GM18519 (cell line): ENCODE measurements at regions not wholly inside any gene's neighbourhood (a gene's known extent, or its start where the extent isn't known, plus 50 kb on each side); places are given as distances from the start of the nearest gene placed in this dataset.

Experiments used
- ATAC-seq: cut with Tn5 transposase; IDR thresholded peaks from one replicate; pipeline ENCODE4 v1.9.1; 2021; ENCODE audit warnings: mild to moderate bottlenecking, moderate library complexity; ENCODE audit not compliant: unreplicated experiment, low FRiP score

GRCh38 chr21:19874521-19874920 is 1123.7 kb upstream of the NCAM2 start:
- ATAC-seq: no peak

DNA sequence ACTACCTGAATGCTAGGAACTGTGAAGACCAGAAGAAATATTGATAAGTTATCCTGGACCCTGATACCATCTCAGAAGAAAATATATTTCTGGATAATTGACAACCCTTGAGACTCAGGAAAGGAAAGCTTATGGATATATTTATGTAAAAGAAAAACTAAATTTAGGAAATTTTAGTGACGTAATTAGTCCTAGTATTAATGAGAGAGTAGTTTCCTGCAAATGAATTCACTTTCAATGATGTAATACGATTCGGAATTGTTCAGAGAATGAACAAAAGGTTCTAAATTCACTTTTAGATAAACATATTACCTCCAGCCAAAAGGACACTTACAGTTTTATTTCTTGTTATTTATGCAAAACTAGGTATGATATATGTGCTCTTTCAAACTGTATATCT is 1120.1 kb upstream of the NCAM2 start:
- no peak for ATAC-seq

- ATAC-seq: no peak
These were observed 1098.6 kb upstream of the NCAM2 start for GRCh38 chr21:19899645-19900044.

DNA sequence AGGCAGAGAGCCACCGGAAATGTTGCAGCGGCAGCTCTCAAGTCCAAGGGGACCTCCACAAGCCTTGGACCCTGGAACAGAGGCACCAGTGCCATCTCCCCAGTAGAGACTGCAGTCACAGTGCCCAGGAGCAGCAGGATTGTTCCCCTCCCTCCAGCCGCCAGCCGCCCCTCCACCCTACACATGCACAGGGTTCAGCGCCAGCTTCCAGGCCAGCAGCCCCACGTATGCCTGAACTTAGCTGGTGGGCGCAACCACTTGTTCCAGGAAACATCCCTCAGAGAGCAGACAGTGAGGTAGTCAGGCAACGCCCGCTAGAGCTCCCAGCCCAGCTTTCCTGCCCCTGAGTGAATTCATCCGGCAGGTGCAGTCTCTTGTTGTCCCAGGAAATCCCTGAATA is 1098.1 kb upstream of the NCAM2 start:
- ATAC-seq: no peak

DNA sequence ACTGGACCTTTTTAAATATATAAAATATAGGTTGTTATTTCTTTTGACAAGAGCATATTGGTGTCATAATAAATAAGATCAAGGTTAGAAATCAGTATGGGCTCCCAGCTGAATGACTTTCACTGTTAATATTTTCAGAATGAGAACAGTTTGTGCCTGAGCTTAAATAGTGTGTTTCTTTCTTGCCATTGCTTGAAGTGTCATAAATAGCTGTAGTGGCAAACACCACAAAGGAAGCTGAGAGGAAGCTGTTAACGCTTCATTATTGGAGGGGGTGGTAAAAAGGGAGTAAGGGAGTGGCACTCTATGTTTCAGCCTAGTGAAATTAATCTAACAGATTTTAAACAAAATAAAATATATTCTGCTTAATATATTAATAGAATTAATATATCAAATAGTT is 1089.8 kb upstream of the NCAM2 start:
- no peak for ATAC-seq

- ATAC-seq: no peak
These were observed 1084.2 kb upstream of the NCAM2 start for GRCh38 chr21:19914028-19914427.

- no peak for ATAC-seq
These were observed 1077.0 kb upstream of the NCAM2 start for GRCh38 chr21:19921211-19921610.

DNA sequence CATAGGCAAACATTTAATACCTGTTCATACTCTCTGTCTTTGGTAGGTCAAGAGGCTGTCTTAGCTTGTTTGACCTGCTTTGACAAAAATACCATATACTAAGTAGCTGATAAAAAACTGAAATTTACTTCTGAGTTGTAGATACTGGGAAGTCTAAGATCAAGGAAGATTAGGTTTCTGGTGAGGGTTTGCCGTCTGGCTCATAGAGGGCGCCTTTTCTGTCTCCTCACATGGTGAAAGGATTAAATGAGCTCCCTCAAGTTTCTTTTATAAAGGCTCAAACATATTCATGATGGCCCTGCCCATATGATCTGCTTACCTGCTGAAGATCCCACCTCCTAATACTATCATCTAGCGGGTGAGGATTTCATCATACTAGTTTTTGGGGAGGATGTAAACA is 1076.1 kb upstream of the NCAM2 start:
- no peak for ATAC-seq

DNA sequence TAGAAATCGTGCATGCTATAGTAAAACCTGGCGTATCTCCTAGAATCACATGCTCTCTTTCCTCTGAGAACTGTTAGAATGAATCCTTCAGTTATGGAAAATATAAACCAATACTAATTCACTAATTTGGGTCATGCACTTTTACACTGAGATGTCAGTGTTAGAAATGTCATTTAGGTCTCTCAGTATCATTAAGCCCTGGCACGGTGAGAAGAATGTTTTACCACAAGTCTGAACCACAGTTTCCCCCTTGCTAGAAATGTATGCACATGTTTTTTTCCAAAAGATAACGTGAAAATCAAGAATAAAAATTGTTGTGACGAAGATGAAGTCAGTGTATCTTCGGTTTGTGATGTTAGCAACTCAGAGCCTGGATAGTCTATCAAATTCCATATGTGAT is 1062.7 kb upstream of the NCAM2 start:
- no peak for ATAC-seq

- no peak for ATAC-seq
These were observed 1060.6 kb upstream of the NCAM2 start for GRCh38 chr21:19937619-19938018.

DNA sequence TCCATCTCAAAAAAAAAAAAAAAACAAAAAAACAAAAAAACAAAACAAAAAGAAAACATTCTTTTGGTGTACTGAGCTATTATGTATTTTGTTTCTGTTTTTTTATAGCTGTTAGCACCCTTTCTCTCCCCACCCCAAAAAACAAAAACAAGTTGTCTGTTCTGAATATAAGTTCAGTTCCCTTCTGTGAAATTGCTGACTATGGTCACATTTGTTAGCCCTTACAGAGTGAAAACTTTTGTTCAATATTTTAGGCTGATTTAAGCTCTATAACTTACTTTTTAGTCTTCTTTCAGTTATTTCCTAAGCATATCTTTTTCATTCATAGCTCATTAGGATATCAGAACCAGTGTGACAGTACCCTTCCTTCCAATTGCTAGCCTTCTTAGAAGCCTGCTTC is 1056.6 kb upstream of the NCAM2 start:
- ATAC-seq: no peak

DNA sequence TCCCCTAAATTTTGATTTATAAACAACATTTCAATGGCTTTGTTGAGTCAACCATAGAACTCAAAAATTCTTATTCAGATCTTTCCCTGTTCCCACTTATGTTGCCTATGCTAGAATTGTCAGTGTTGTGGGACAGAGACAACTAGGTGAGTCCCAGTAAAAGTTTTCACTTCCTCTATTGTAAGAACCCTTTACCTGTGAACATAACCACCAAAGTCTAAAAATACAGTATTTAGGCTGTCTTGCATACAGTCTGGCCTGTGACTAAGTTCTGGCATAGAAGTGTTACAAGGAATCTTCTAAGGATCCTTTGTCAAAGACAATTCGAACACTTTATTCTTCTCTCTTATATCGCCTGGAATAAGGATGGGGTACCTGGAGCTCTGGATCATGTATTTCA is 1047.9 kb upstream of the NCAM2 start:
- ATAC-seq: no peak

DNA sequence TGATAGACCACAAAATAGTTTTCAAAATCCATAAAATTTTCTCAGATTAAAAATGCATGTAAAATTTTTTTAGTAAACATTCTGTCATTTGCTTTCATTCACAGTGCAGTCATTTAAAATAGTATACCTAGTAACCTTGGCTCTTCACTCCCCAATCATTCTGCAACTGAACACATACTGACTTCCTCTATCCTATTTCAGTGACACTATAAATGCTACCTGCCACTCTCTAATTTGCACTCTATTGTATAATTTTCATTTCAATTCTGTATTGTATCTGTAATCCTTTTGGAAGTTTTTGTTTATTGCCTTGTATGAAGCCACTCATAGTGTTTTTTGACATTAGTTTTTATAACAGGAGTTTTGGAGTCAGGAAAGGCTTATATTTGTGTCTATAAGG is 1029.1 kb upstream of the NCAM2 start:
- ATAC-seq: no peak

DNA sequence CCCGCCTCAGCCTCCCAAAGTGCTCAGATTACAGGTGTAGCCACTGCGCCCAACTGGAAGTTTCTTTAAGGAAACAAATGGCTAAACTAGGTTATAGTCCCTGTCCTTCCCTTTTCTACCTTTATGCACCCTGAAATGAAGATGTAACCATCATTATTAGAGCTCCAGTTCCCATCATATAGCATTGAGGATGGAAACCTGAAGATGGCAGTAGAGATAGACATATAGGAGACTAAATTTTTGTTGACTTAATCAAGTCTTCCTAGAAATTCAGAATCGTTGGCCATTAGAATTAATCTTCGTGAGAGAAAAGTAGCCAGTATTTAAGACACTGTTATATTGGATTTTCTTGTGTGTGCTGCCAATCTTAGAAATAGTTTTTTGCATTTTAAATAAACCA is 1016.3 kb upstream of the NCAM2 start:
- ATAC-seq: no peak

DNA sequence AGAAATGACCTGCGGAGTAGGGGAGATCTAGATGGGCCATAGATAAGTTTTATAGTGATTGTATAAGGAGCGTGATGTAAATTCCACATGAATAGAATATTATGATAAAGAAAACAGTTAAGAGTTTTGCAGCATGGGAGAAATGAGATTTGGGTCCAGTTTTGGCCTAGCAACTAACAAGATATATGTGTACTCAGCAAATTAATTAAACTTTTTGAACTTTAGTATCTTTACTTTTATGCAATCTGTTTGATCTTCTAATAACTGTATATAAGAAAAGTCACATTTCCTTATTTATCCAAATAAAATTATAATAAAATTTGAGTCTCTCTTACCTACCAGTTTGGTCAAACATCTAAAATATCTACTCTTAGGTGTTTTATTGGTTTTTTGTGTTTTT is 1011.8 kb upstream of the NCAM2 start:
- no peak for ATAC-seq

- no peak for ATAC-seq
These were observed 1010.5 kb upstream of the NCAM2 start for GRCh38 chr21:19987671-19988070.

- no peak for ATAC-seq
These were observed 1005.7 kb upstream of the NCAM2 start for GRCh38 chr21:19992540-19992939.

- no peak for ATAC-seq
These were observed 1004.9 kb upstream of the NCAM2 start for GRCh38 chr21:19993268-19993667.

DNA sequence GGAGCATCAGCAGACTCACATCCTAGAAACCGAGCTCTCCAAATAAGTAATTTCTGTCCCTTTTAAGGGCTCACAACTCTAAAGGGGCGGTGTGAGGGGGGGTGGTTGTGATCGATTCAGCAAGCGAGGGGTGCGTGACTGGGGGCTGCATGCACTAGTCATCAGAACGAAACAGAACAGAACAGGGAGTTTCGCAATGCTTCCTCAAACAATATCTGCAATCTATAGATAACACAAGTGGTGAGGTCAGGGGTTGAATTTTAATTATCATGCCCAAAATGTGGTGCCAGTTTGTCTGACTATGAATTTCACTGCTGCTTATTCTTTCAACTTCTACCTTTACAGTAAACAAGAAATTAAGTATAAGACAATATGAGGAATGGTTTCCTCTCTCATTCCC is 1003.0 kb upstream of the NCAM2 start:
- ATAC-seq: no peak

DNA sequence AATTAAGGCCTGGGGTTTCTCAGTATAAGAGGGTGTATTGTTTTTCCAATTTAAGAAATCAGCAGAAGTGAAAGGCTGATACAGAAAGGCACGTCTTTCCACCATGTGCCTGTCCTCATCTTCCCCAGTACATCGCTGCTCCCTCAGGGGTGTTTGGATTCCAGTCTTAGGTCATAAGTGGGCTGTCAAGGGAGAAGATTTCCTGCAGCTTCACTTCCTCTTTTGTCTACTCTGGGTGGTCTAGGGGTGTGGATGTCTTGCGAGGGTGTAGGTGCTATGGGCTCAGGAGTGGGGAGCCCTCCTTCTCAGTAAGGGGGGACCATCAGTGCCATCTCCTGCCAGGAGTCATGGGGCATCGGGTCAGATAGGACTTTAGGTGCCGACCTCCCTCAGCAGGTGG is 999.8 kb upstream of the NCAM2 start:
- ATAC-seq: no peak

- ATAC-seq: no peak
These were observed 998.6 kb upstream of the NCAM2 start for GRCh38 chr21:19999369-20000272.

- no peak for ATAC-seq
These were observed 993.8 kb upstream of the NCAM2 start for GRCh38 chr21:20004367-20004766.
